SK-N-SH (cell line): ENCODE measurements at regions not wholly inside any gene's neighbourhood (a gene's known extent, or its start where the extent isn't known, plus 50 kb on each side); places are given as distances from the start of the nearest gene placed in this dataset.

ENCODE experiments used
- CTCF ChIA-PET: fragments of 300-600, 350-600 bp; formaldehyde crosslinking; extraction: SDS; loops from one replicate; lab custom pipeline; 2021; lab: Yijun Ruan, JAX
- POLR2A ChIA-PET: fragments of 350-600 bp; sonication (Branson Sonifier 250); formaldehyde crosslinking; extraction: SDS; loops from one replicate; lab custom pipeline; 2020; ENCODE audit warnings: antibody characterized with exemption, inconsistent platforms; lab: Yijun Ruan, JAX
- DNase-seq: peaks from one replicate; pipeline ENCODE4 v3.0.0; 2012
- H2AFZ ChIP-seq: fragments of 200-600 bp; sonication (generic); 2 replicates; pipeline ENCODE4 v1.8.1; 2016; ENCODE audit warnings: antibody characterized with exemption, mild to moderate bottlenecking, low read depth
- H3F3A ChIP-seq: fragments of 200-600 bp; sonication (generic); replicated peaks from 2 replicates; pipeline ENCODE3; 2016; ENCODE audit warnings: antibody characterized with exemption, mild to moderate bottlenecking; ENCODE audit not compliant: insufficient read depth
- H3K27ac ChIP-seq, 2 experiments: fragments of 200-500 bp in 1 of 2; fragments of 200-600 bp in 1 of 2; sonication (Bioruptor generic) in 1 of 2; sonication (generic), shearing (Covaris generic) in 1 of 2; 2 replicates each; pipeline versions ENCODE4 v1.5.1 to v1.6.1; 2014 to 2016; ENCODE audit warnings: low read depth in 2 of 2, inconsistent platforms in 1 of 2, low read length in 1 of 2, mild to moderate bottlenecking in 1 of 2, mixed read lengths in 1 of 2
- H3K27me3 ChIP-seq: fragments of 200-600 bp; sonication (generic), shearing (Covaris generic); 2 replicates; pipeline ENCODE4 v1.6.1; 2016; ENCODE audit warnings: mixed run types; ENCODE audit not compliant: insufficient read depth
- H3K36me3 ChIP-seq, 2 experiments: fragments of 200-500 bp in 1 of 2; fragments of 200-600 bp in 1 of 2; sonication (Bioruptor generic) in 1 of 2; sonication (generic) in 1 of 2; replicated peaks in 1 of 2; 2 replicates each; pipeline versions ENCODE3 to v1.5.1; 2014 to 2016; ENCODE audit warnings: low read length in 1 of 2, mild to moderate bottlenecking in 1 of 2; ENCODE audit not compliant: insufficient read depth in 2 of 2, control insufficient read depth in 1 of 2
- H3K4me1 ChIP-seq, 2 experiments: fragments of 200-500 bp in 1 of 2; fragments of 200-600 bp in 1 of 2; sonication (Bioruptor generic) in 1 of 2; sonication (generic), shearing (Covaris generic) in 1 of 2; 2 replicates each; pipeline versions ENCODE4 v1.5.1 to v1.6.1; 2014 to 2016; ENCODE audit warnings: low read depth in 1 of 2, low read length in 1 of 2, mixed run types in 1 of 2; ENCODE audit not compliant: insufficient read depth in 2 of 2, control insufficient read depth in 1 of 2
- H3K4me2 ChIP-seq: fragments of 200-600 bp; sonication (generic), shearing (Covaris generic); 2 replicates; pipeline ENCODE4 v1.6.1; 2017; ENCODE audit warnings: mixed run types
- H3K4me3 ChIP-seq, 2 experiments: fragments of 200-500 bp in 1 of 2; fragments of 200-600 bp in 1 of 2; sonication (Bioruptor generic) in 1 of 2; sonication (generic), shearing (Covaris generic) in 1 of 2; 2 replicates each; pipeline versions ENCODE4 v1.5.1 to v1.8.1; 2014 to 2016; ENCODE audit warnings: low read depth in 2 of 2, inconsistent platforms in 1 of 2, low read length in 1 of 2, mild to moderate bottlenecking in 1 of 2, mixed read lengths in 1 of 2, moderate library complexity in 1 of 2
- H3K79me2 ChIP-seq: fragments of 200-600 bp; sonication (generic); 2 replicates; pipeline ENCODE4 v1.8.1; 2017; ENCODE audit warnings: mild to moderate bottlenecking; ENCODE audit not compliant: insufficient read depth
- H3K9ac ChIP-seq: fragments of 200-600 bp; sonication (generic); 2 replicates; pipeline ENCODE4 v1.6.1; 2017; ENCODE audit warnings: mixed run types
- H3K9me2 ChIP-seq: fragments of 200-600 bp; sonication (generic); 2 replicates; pipeline ENCODE4 v1.6.1; 2017; ENCODE audit warnings: mixed run types
- H3K9me3 ChIP-seq: fragments of 200-600 bp; sonication (generic); 2 replicates; pipeline ENCODE4 v1.6.1; 2017; ENCODE audit warnings: mixed run types, mild to moderate bottlenecking, moderate library complexity
- H4K20me1 ChIP-seq: fragments of 200-600 bp; sonication (generic); 2 replicates; pipeline ENCODE4 v1.6.1; 2017; ENCODE audit warnings: mild to moderate bottlenecking, mixed run types; ENCODE audit not compliant: insufficient read depth
- CTCF ChIP-seq: fragments of 200-600 bp; sonication (generic); IDR thresholded peaks from 2 replicates; pipeline ENCODE4 v1.6.1; 2017; ENCODE audit warnings: antibody characterized with exemption, mild to moderate bottlenecking, moderate library complexity
- EP300 ChIP-seq, 2 experiments: IDR thresholded peaks; 2 replicates each; pipeline versions ENCODE4 v1.4.0 to v1.6.1; 2012; ENCODE audit warnings: borderline replicate concordance in 1 of 2, low read depth in 1 of 2, low read length in 1 of 2
- GATA2 ChIP-seq: sonication (generic); formaldehyde crosslinking; IDR thresholded peaks from 2 replicates; pipeline ENCODE4 v1.5.0; 2020; ENCODE audit warnings: mild to moderate bottlenecking, missing genetic modification reagents
- IRF3 ChIP-seq: fragments of 150-350 bp; IDR thresholded peaks from 2 replicates; pipeline ENCODE4 v1.6.1; 2016; ENCODE audit warnings: mild to moderate bottlenecking, low read depth, low read length
- JUND ChIP-seq: IDR thresholded peaks from 2 replicates; pipeline ENCODE4 v1.4.0; 2012
- NFIC ChIP-seq: IDR thresholded peaks from 2 replicates; pipeline ENCODE4 v1.4.0; 2012; ENCODE audit warnings: borderline replicate concordance
- NRF1 ChIP-seq: IDR thresholded peaks from 2 replicates; pipeline ENCODE4 v1.6.1; 2012; ENCODE audit warnings: low read depth, mild to moderate bottlenecking, low read length
- PBX3 ChIP-seq: IDR thresholded peaks from 2 replicates; pipeline ENCODE4; 2012
- RCOR1 ChIP-seq: fragments of 150-350 bp; IDR thresholded peaks from 2 replicates; pipeline ENCODE4 v1.6.1; 2017; ENCODE audit warnings: antibody characterized with exemption, low read length
- RFX5 ChIP-seq: IDR thresholded peaks from 2 replicates; pipeline ENCODE4 v1.6.1; 2012; ENCODE audit warnings: mild to moderate bottlenecking, improper control_type of control experiment, low read length
- SMC3 ChIP-seq: IDR thresholded peaks from 2 replicates; pipeline ENCODE4 v1.6.1; 2012; ENCODE audit warnings: low read depth, low read length, improper control_type of control experiment
- TEAD4 ChIP-seq: IDR thresholded peaks from 2 replicates; pipeline ENCODE4 v1.4.0; 2012; ENCODE audit warnings: mild to moderate bottlenecking, borderline replicate concordance; ENCODE audit not compliant: insufficient read depth
- USF1 ChIP-seq: IDR thresholded peaks from 2 replicates; pipeline ENCODE4 v1.4.0; 2012; ENCODE audit warnings: low read depth, borderline replicate concordance
- USF2 ChIP-seq: fragments of 150-350 bp; IDR thresholded peaks from 2 replicates; pipeline ENCODE4 v1.6.1; 2017; ENCODE audit warnings: antibody characterized with exemption, low read length, low read depth, borderline replicate concordance
- YY1 ChIP-seq: IDR thresholded peaks from 2 replicates; pipeline ENCODE4 v1.4.0; 2012; ENCODE audit warnings: low read depth, mild to moderate bottlenecking
- ZBTB33 ChIP-seq: IDR thresholded peaks from 2 replicates; pipeline ENCODE4 v1.4.0; 2012; ENCODE audit warnings: low read depth, borderline replicate concordance
- WGBS: methylation state at CpG from one replicate; pipeline ENCODE4 v1.1.6; 2017; ENCODE audit warnings: low lambda C conversion rate; 5-methylcytosine and 5-hydroxymethylcytosine counted together

GRCh38 chr2:78202986-78203670 is 681.0 kb upstream of the LRRTM4 start:
- 32% methylated on average over 7 of the region's 7 CpGs for WGBS
- TF ChIP-seq USF2 (no peak), PBX3 (no peak), TEAD4 (no peak), RFX5 (no peak), ZBTB33 (no peak), EP300 (IDR thresholded peaks at IDR 0.05; ENCODE audit: borderline replicate concordance in 1 of 2, low read depth in 1 of 2, low read length in 1 of 2) (no peak), IRF3 (no peak), YY1 (no peak), NRF1 (no peak), RCOR1 (no peak), NFIC (no peak), JUND (no peak), CTCF (no peak), USF1 (no peak), SMC3 (no peak), GATA2 (CRISPR knock-in tag) (no peak)

More at GRCh38 chr2:78202986-78203670, 681.0 kb upstream of the LRRTM4 start:
- Histone ChIP-seq H3K9ac (no peak overlapping the region), H3K4me1 (no peaks in the 10 kb centered on the region), H3K27me3 (no peaks in the 10 kb centered on the region), H3F3A (no peaks in the 10 kb centered on the region), H3K9me2 (peaks cover 5% of the 10 kb centered on the region; the same call in 1 of the 2 replicates), H3K79me2 (no peaks in the 10 kb centered on the region), H3K4me3 (no peak overlapping the region), H3K27ac (no peak overlapping the region), H4K20me1 (no peaks in the 10 kb centered on the region), H3K36me3 (no peaks in the 10 kb centered on the region), H3K4me2 (no peak overlapping the region), H2AFZ (no peak overlapping the region), H3K9me3 (no peaks in the 10 kb centered on the region; the same call in 1 of the 2 replicates)
- ChIA-PET CTCF (interaction anchor here (1.0 kb wide), 1 partner anchor 16 kb away, joined by 4 read pairs; no protein-coding TSS in a partner anchor), POLR2A (no interaction called here)
- no peak for DNase-seq
